H1 (cell line): ENCODE measurements at regions not wholly inside any gene's neighbourhood (a gene's known extent, or its start where the extent isn't known, plus 50 kb on each side); places are given as distances from the start of the nearest gene placed in this dataset.

ENCODE experiments used
- CTCF ChIA-PET: fragments of 300-600 bp; sonication (Branson Sonifier 250); formaldehyde crosslinking; loops from one replicate; lab custom pipeline; 2021; ENCODE audit not compliant: partially characterized antibody; lab: Charles Lee
- POLR2A ChIA-PET: fragments of 300-600 bp; sonication (Branson Sonifier 250); formaldehyde crosslinking; loops from one replicate; lab custom pipeline; 2021; ENCODE audit warnings: inconsistent platforms; ENCODE audit not compliant: partially characterized antibody; lab: Charles Lee
- DNase-seq, 2 experiments: peaks; one replicate each; pipeline versions ENCODE4 v3.0.0 to v3.0.0-alpha.2; 2010 to 2022; ENCODE audit warnings: low spot score in 2 of 2, low read depth in 1 of 2, mixed read lengths in 1 of 2
- FAIRE-seq: peaks from 2 replicates; lab custom pipeline; 2011; peaks lifted over from hg19 to GRCh38; lab: Jason Lieb, UNC
- H2AFZ ChIP-seq: 2 replicates; pipeline ENCODE4 v1.8.1; 2012; ENCODE audit warnings: low read length, inconsistent platforms
- H2AK5ac ChIP-seq: 2 replicates; pipeline ENCODE4 v1.6.1; 2013; ENCODE audit warnings: low read depth, low read length
- H2BK120ac ChIP-seq: replicated peaks from 2 replicates; pipeline ENCODE3; 2013; ENCODE audit warnings: low read depth, low read length, inconsistent platforms
- H2BK12ac ChIP-seq: 2 replicates; pipeline ENCODE4 v1.6.1; 2013; ENCODE audit warnings: low read depth, low read length
- H2BK15ac ChIP-seq: 2 replicates; pipeline ENCODE4 v1.6.1; 2013; ENCODE audit warnings: low read length
- H2BK20ac ChIP-seq: 2 replicates; pipeline ENCODE4 v1.6.1; 2013; ENCODE audit warnings: low read length
- H2BK5ac ChIP-seq: 2 replicates; pipeline ENCODE4 v1.6.1; 2013; ENCODE audit warnings: low read depth, low read length
- H3K14ac ChIP-seq: 2 replicates; pipeline ENCODE4 v1.6.1; 2013; ENCODE audit warnings: inconsistent platforms; ENCODE audit not compliant: insufficient read length
- H3K18ac ChIP-seq: 2 replicates; pipeline ENCODE4 v1.6.1; 2013; ENCODE audit warnings: low read length; ENCODE audit errors: extremely low read depth
- H3K23ac ChIP-seq: 2 replicates; pipeline ENCODE4 v1.6.1; 2013; ENCODE audit warnings: inconsistent platforms; ENCODE audit not compliant: insufficient read length
- H3K23me2 ChIP-seq: 2 replicates; pipeline ENCODE4 v1.6.1; 2013; ENCODE audit warnings: low read depth, low read length
- H3K27ac ChIP-seq: 2 replicates; pipeline ENCODE4 v1.6.1; 2011; ENCODE audit warnings: low read depth, low read length, inconsistent platforms
- H3K27me3 ChIP-seq, 4 experiments: replicated peaks in 1 of 4; 1 replicate in 1 of 4; 2 replicates in 3 of 4; pipeline versions ENCODE4 v1.6.1 to v1.8.1; 2011 to 2013; ENCODE audit warnings: low read length in 3 of 4, mild to moderate bottlenecking in 3 of 4, inconsistent platforms in 2 of 4, mixed read lengths in 2 of 4, moderate library complexity in 1 of 4; ENCODE audit not compliant: control insufficient read depth in 3 of 4, insufficient read depth in 3 of 4; ENCODE audit errors: extremely low read depth in 1 of 4
- H3K36me3 ChIP-seq, 4 experiments: 2 replicates each; pipeline versions ENCODE4 v1.6.1 to v1.8.1; 2011 to 2013; ENCODE audit warnings: mild to moderate bottlenecking in 4 of 4, low read length in 3 of 4, moderate library complexity in 2 of 4, control low read depth in 1 of 4, inconsistent platforms in 1 of 4; ENCODE audit not compliant: insufficient read depth in 4 of 4, control insufficient read depth in 2 of 4
- H3K4ac ChIP-seq: replicated peaks from 2 replicates; pipeline ENCODE3; 2013; ENCODE audit warnings: low read length, low read depth, mixed read lengths, inconsistent platforms; ENCODE audit not compliant: insufficient read length
- H3K4me1 ChIP-seq, 4 experiments: replicated peaks in 1 of 4; 1 replicate in 1 of 4; 2 replicates in 3 of 4; pipeline versions ENCODE4 v1.6.1 to v1.8.1; 2011 to 2013; ENCODE audit warnings: low read length in 3 of 4, inconsistent platforms in 2 of 4, mixed read lengths in 1 of 4; ENCODE audit not compliant: insufficient read depth in 4 of 4, control insufficient read depth in 3 of 4
- H3K4me2 ChIP-seq, 2 experiments: 2 replicates each; pipeline versions ENCODE4 v1.6.1 to v1.8.1; 2011 to 2013; ENCODE audit warnings: low read depth in 2 of 2, low read length in 2 of 2, control low read depth in 1 of 2, inconsistent platforms in 1 of 2, mild to moderate bottlenecking in 1 of 2; ENCODE audit not compliant: insufficient read depth in 1 of 2
- H3K4me3 ChIP-seq, 4 experiments: fragments of 200-600, 300-600 bp in 1 of 4; sonication (generic), shearing (Covaris generic), sonication (Bioruptor Twin) in 1 of 4; 2 replicates each; pipeline versions ENCODE4 v1.5.1 to v1.8.1; 2011 to 2016; ENCODE audit warnings: low read length in 4 of 4, low read depth in 3 of 4, control low read depth in 2 of 4, inconsistent platforms in 2 of 4, mild to moderate bottlenecking in 2 of 4, mixed read lengths in 1 of 4, moderate library complexity in 1 of 4; ENCODE audit not compliant: insufficient read depth in 2 of 4; ENCODE audit errors: extremely low read depth in 1 of 4
- H3K56ac ChIP-seq: replicated peaks from 2 replicates; pipeline ENCODE3; 2013; ENCODE audit warnings: low read depth, mild to moderate bottlenecking, mixed read lengths, low read length, inconsistent platforms; ENCODE audit not compliant: insufficient read length
- H3K79me1 ChIP-seq: 2 replicates; pipeline ENCODE4 v1.6.1; 2013; ENCODE audit warnings: low read depth, low read length, control low read depth
- H3K79me2 ChIP-seq, 2 experiments: 2 replicates each; pipeline versions ENCODE4 v1.6.1 to v1.8.1; 2012 to 2013; ENCODE audit warnings: low read length in 2 of 2, mild to moderate bottlenecking in 2 of 2, inconsistent platforms in 1 of 2; ENCODE audit not compliant: insufficient read depth in 2 of 2, control insufficient read depth in 1 of 2
- H3K9ac ChIP-seq, 4 experiments: replicated peaks in 1 of 4; 1 replicate in 1 of 4; 2 replicates in 3 of 4; pipeline versions ENCODE4 v1.6.1 to v1.8.1; 2011 to 2013; ENCODE audit warnings: low read depth in 3 of 4, low read length in 3 of 4, control low read depth in 2 of 4, mild to moderate bottlenecking in 2 of 4, moderate library complexity in 2 of 4, inconsistent platforms in 1 of 4; ENCODE audit errors: extremely low read depth in 1 of 4
- H3K9me3 ChIP-seq, 2 experiments: 2 replicates each; pipeline versions ENCODE4 v1.6.1 to v1.8.1; 2012 to 2013; ENCODE audit warnings: mild to moderate bottlenecking in 2 of 2, moderate library complexity in 2 of 2, control low read depth in 1 of 2, inconsistent platforms in 1 of 2, low read depth in 1 of 2, low read length in 1 of 2, mixed read lengths in 1 of 2; ENCODE audit not compliant: insufficient read depth in 2 of 2
- H4K20me1 ChIP-seq, 2 experiments: replicated peaks in 1 of 2; 2 replicates each; pipeline versions ENCODE3 to v1.8.1; 2011 to 2013; ENCODE audit warnings: inconsistent platforms in 2 of 2, low read length in 2 of 2, mild to moderate bottlenecking in 1 of 2; ENCODE audit not compliant: insufficient read depth in 2 of 2, control insufficient read depth in 1 of 2
- H4K5ac ChIP-seq: 2 replicates; pipeline ENCODE4 v1.6.1; 2013; ENCODE audit warnings: low read length, low read depth, mixed read lengths, inconsistent platforms; ENCODE audit not compliant: insufficient read length
- H4K8ac ChIP-seq: 2 replicates; pipeline ENCODE4 v1.8.0; 2013; ENCODE audit warnings: mild to moderate bottlenecking, moderate library complexity, low read length, inconsistent platforms; ENCODE audit not compliant: insufficient read depth; ENCODE audit errors: extremely low read depth
- H4K91ac ChIP-seq: replicated peaks from 2 replicates; pipeline ENCODE3; 2013; ENCODE audit warnings: low read length, mixed read lengths, inconsistent platforms; ENCODE audit not compliant: insufficient read length
- CBX5 ChIP-seq: fragments of 300-800, 300-1000 bp; sonication (generic); IDR thresholded peaks from 2 replicates; pipeline ENCODE4 v1.7.1; 2016; ENCODE audit warnings: antibody characterized with exemption, low read length, low read depth
- CBX8 ChIP-seq: fragments of 300-800, 300-1000 bp; sonication (generic); IDR thresholded peaks from 2 replicates; pipeline ENCODE4 v1.7.1; 2016; ENCODE audit warnings: low read depth, low read length, borderline replicate concordance
- EGR1 ChIP-seq: IDR thresholded peaks from 2 replicates; pipeline ENCODE4 v1.6.1; 2011; ENCODE audit warnings: low read depth, low read length, borderline replicate concordance
- GABPA ChIP-seq: IDR thresholded peaks from 2 replicates; pipeline ENCODE4 v1.6.1; 2011; ENCODE audit warnings: mild to moderate bottlenecking, low read length, moderate library complexity, borderline replicate concordance; ENCODE audit not compliant: insufficient read depth
- NRF1 ChIP-seq: IDR thresholded peaks from 2 replicates; pipeline ENCODE4 v1.6.1; 2011; ENCODE audit warnings: mild to moderate bottlenecking, low read depth, low read length, improper control_type of control experiment
- RFX5 ChIP-seq: IDR thresholded peaks from 2 replicates; pipeline ENCODE4 v1.6.1; 2011; ENCODE audit warnings: low read depth, low read length, improper control_type of control experiment, borderline replicate concordance
- WGBS, 2 experiments: shearing (Covaris generic) in 1 of 2; methylation state at CpG; one replicate each; pipeline versions ENCODE4 v1.1.6 to v1.1.7; 2013 to 2015; ENCODE audit warnings: low lambda C conversion rate in 2 of 2, mixed read lengths in 2 of 2, inconsistent platforms in 1 of 2, low coverage in 1 of 2, missing lambda C conversion rate in 1 of 2; ENCODE audit not compliant: insufficient replicate concordance in 2 of 2, insufficient coverage in 1 of 2, insufficient read length in 1 of 2; ENCODE audit errors: extremely low coverage in 1 of 2, missing lambda C conversion rate in 1 of 2; 5-methylcytosine and 5-hydroxymethylcytosine counted together

GRCh38 chr7:113752689-113753088, 166.1 kb downstream of the PPP1R3A start:
- Histone ChIP-seq H2BK120ac (no peak overlapping the region), H4K8ac (no peak overlapping the region), H2BK15ac (no peak overlapping the region), H4K91ac (no peak overlapping the region), H3K56ac (no peak overlapping the region), H3K27me3 (peaks cover 0 to 1% (median 0%) of the 10 kb centered on the region in 4 experiments; a peak in 1 of 7 replicates), H3K27ac (no peak overlapping the region), H4K5ac (no peak overlapping the region), H3K4me2 (no peak overlapping the region), H3K23me2 (no peaks in the 10 kb centered on the region), H3K18ac (no peak overlapping the region), H3K9me3 (no peaks in the 10 kb centered on the region), H3K79me1 (no peaks in the 10 kb centered on the region), H4K20me1 (no peaks in the 10 kb centered on the region), H3K4me3 (no peak overlapping the region), H2BK5ac (no peak overlapping the region), H2BK12ac (no peak overlapping the region), H3K14ac (no peak overlapping the region), H2BK20ac (no peak overlapping the region), H3K36me3 (no peaks in the 10 kb centered on the region), H2AK5ac (no peak overlapping the region), H3K9ac (no peak overlapping the region), H3K4ac (no peak overlapping the region), H3K4me1 (no peaks in the 10 kb centered on the region), H3K79me2 (no peaks in the 10 kb centered on the region), H2AFZ (no peak overlapping the region), H3K23ac (no peak overlapping the region)
- TF ChIP-seq CBX8 (no peak), NRF1 (no peak), GABPA (no peak), CBX5 (no peak), EGR1 (no peak), RFX5 (no peak)
- ChIA-PET CTCF (interaction anchor here (1.4 to 1.5 kb wide), 2 partner anchors 21 to 46 kb away, joined by 3 to 4 read pairs; no protein-coding TSS in a partner anchor), POLR2A (no interaction called here)
- DNase-seq (no peak), FAIRE-seq (no peak)
- WGBS, 2 experiments, result 90% methylated on average over 3 of the region's 3 CpGs; no CpG with 5 or more reads in 1 of the 2 experiments
